Testis (tissue), 2 donors: ENCODE measurements at regions not wholly inside any gene's neighbourhood (a gene's known extent, or its start where the extent isn't known, plus 50 kb on each side); places are given as distances from the start of the nearest gene placed in this dataset.

ENCODE experiments used
- POLR2A ChIP-seq: fragments of 450-650 bp; IDR thresholded peaks from one replicate; pipeline ENCODE4 v1.6.1; 2017; ENCODE audit warnings: antibody characterized with exemption, mild to moderate bottlenecking, moderate library complexity
- TF ChIP-seq, protein P1 (sequence below), 3 experiments: fragments of 450-650 bp in 2 of 3; fragments of 200-600 bp in 1 of 3; sonication (generic) in 1 of 3; IDR thresholded peaks; one replicate each; pipeline ENCODE4 v1.5.1; 2016 to 2019; ENCODE audit warnings: antibody characterized with exemption in 3 of 3, mild to moderate bottlenecking in 2 of 3, moderate library complexity in 1 of 3

DNA sequence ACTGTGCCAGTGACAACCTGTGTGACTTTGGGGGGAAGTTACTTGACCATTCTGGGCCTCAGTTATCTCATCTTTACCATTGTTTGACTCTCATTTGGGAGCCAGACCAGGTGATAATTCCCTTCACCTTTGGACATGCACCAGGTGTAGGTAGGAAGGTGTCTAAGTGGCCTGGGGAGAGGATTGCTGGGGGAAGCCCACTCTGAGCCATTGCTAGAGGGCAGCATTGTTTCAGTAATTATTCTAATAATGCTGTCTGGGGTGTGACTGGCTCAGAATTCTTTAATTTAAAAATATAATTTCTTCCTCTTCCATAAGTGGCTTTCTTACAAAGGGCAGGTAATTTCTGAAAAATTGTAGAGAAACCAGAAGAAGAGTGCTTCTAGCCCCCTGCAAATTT is 104.3 kb downstream of the RTL9 start:
- TF ChIP-seq, protein P1, sequence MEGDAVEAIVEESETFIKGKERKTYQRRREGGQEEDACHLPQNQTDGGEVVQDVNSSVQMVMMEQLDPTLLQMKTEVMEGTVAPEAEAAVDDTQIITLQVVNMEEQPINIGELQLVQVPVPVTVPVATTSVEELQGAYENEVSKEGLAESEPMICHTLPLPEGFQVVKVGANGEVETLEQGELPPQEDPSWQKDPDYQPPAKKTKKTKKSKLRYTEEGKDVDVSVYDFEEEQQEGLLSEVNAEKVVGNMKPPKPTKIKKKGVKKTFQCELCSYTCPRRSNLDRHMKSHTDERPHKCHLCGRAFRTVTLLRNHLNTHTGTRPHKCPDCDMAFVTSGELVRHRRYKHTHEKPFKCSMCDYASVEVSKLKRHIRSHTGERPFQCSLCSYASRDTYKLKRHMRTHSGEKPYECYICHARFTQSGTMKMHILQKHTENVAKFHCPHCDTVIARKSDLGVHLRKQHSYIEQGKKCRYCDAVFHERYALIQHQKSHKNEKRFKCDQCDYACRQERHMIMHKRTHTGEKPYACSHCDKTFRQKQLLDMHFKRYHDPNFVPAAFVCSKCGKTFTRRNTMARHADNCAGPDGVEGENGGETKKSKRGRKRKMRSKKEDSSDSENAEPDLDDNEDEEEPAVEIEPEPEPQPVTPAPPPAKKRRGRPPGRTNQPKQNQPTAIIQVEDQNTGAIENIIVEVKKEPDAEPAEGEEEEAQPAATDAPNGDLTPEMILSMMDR (IDR thresholded peaks at IDR 0.05), result no peak
- no peak for TF ChIP-seq POLR2A
